Effector memory CD4-positive, alpha-beta T cell (primary cell): ENCODE measurements at regions not wholly inside any gene's neighbourhood (a gene's known extent, or its start where the extent isn't known, plus 50 kb on each side); places are given as distances from the start of the nearest gene placed in this dataset.

Experiments
- DNase-seq, 3 donors: peaks; one replicate each; pipeline ENCODE4 v3.0.0-alpha.2; 2020
- H3K27ac ChIP-seq: 2 replicates; pipeline ENCODE4 v1.7.0; 2013; ENCODE audit warnings: mild to moderate bottlenecking, low read length, moderate library complexity; ENCODE audit not compliant: insufficient read depth, poor library complexity, severe bottlenecking
- H3K27me3 ChIP-seq: replicated peaks from 2 replicates; pipeline ENCODE4 v1.7.0; 2013; ENCODE audit warnings: mild to moderate bottlenecking, low read length; ENCODE audit not compliant: insufficient read depth, control insufficient read depth, poor library complexity, severe bottlenecking
- H3K36me3 ChIP-seq: 2 replicates; pipeline ENCODE4 v1.7.0; 2013; ENCODE audit warnings: mild to moderate bottlenecking, low read length, moderate library complexity; ENCODE audit not compliant: control insufficient read depth, insufficient read depth
- H3K4me1 ChIP-seq: 2 replicates; pipeline ENCODE4 v1.7.0; 2013; ENCODE audit warnings: low read length, mild to moderate bottlenecking; ENCODE audit not compliant: control insufficient read depth, insufficient read depth, poor library complexity, severe bottlenecking
- H3K4me3 ChIP-seq: 2 replicates; pipeline ENCODE4 v1.7.0; 2013; ENCODE audit warnings: low read length, low read depth, mild to moderate bottlenecking; ENCODE audit not compliant: insufficient read depth, poor library complexity, severe bottlenecking
- H3K9me3 ChIP-seq: 2 replicates; pipeline ENCODE4 v1.7.0; 2013; ENCODE audit warnings: mild to moderate bottlenecking, low read length, moderate library complexity; ENCODE audit not compliant: control insufficient read depth

- no peak for DNase-seq
- Histone ChIP-seq H3K27ac (no peak overlapping the region), H3K9me3 (no peaks in the 10 kb centered on the region), H3K4me1 (no peaks in the 10 kb centered on the region), H3K36me3 (no peaks in the 10 kb centered on the region), H3K27me3 (no peaks in the 10 kb centered on the region), H3K4me3 (no peak overlapping the region)
These were observed 97.1 kb downstream of the JCAD start for GRCh38 chr10:29962166-29962850.

GRCh38 chr10:29961351-29961750, 98.0 kb downstream of the JCAD start:
- no peak for DNase-seq
- H3K4me1 ChIP-seq = no peaks in the 10 kb centered on the region
- no peaks in the 10 kb centered on the region for H3K36me3 ChIP-seq
- no peaks in the 10 kb centered on the region for H3K9me3 ChIP-seq
- H3K27me3 ChIP-seq = no peaks in the 10 kb centered on the region
- H3K4me3 ChIP-seq = no peak overlapping the region
- no peak overlapping the region for H3K27ac ChIP-seq

- no peak for DNase-seq
- Histone ChIP-seq H3K4me3 (no peak overlapping the region), H3K36me3 (no peaks in the 10 kb centered on the region), H3K4me1 (no peaks in the 10 kb centered on the region), H3K27ac (no peak overlapping the region), H3K27me3 (no peaks in the 10 kb centered on the region), H3K9me3 (no peaks in the 10 kb centered on the region)
These were observed 99.1 kb downstream of the JCAD start for GRCh38 chr10:29960261-29960660.

- H3K36me3 ChIP-seq = no peaks in the 10 kb centered on the region
- H3K4me1 ChIP-seq = no peaks in the 10 kb centered on the region
- H3K27ac ChIP-seq = no peak overlapping the region
- H3K27me3 ChIP-seq = no peaks in the 10 kb centered on the region
- H3K9me3 ChIP-seq = no peaks in the 10 kb centered on the region
- no peak overlapping the region for H3K4me3 ChIP-seq
- DNase-seq = no peak
These were observed 99.8 kb downstream of the JCAD start for GRCh38 chr10:29959586-29959985.

- H3K9me3 ChIP-seq = no peaks in the 10 kb centered on the region
These were observed 100.9 kb downstream of the JCAD start for GRCh38 chr10:29958440-29958839.

GRCh38 chr10:29957907-29958331, 101.5 kb downstream of the JCAD start:
- DNase-seq = no peak
- no peaks in the 10 kb centered on the region for H3K36me3 ChIP-seq
- no peaks in the 10 kb centered on the region for H3K27me3 ChIP-seq
- no peak overlapping the region for H3K27ac ChIP-seq
- H3K4me3 ChIP-seq = no peak overlapping the region
- H3K4me1 ChIP-seq = no peaks in the 10 kb centered on the region
- H3K9me3 ChIP-seq = no peaks in the 10 kb centered on the region

More at GRCh38 chr10:29958440-29958839, 100.9 kb downstream of the JCAD start:
- no peak for DNase-seq
- H3K27me3 ChIP-seq = no peaks in the 10 kb centered on the region
- no peak overlapping the region for H3K27ac ChIP-seq
- H3K4me3 ChIP-seq = no peak overlapping the region
- H3K4me1 ChIP-seq = no peaks in the 10 kb centered on the region
- H3K36me3 ChIP-seq = no peaks in the 10 kb centered on the region

- DNase-seq = no peak
- H3K4me3 ChIP-seq = no peak overlapping the region
- H3K4me1 ChIP-seq = no peaks in the 10 kb centered on the region
- H3K9me3 ChIP-seq = no peaks in the 10 kb centered on the region
- H3K27ac ChIP-seq = no peak overlapping the region
- H3K27me3 ChIP-seq = no peaks in the 10 kb centered on the region
- H3K36me3 ChIP-seq = no peaks in the 10 kb centered on the region
These were observed 102.2 kb downstream of the JCAD start for GRCh38 chr10:29957236-29957635.

GRCh38 chr10:29956335-29956924, 103.0 kb downstream of the JCAD start:
- Histone ChIP-seq H3K4me1 (no peaks in the 10 kb centered on the region), H3K4me3 (no peak overlapping the region), H3K36me3 (no peaks in the 10 kb centered on the region), H3K27me3 (no peaks in the 10 kb centered on the region), H3K9me3 (no peaks in the 10 kb centered on the region), H3K27ac (no peak overlapping the region)
- no peak for DNase-seq

GRCh38 chr10:29955329-29955935, 104.0 kb downstream of the JCAD start:
- Histone ChIP-seq H3K9me3 (no peaks in the 10 kb centered on the region), H3K27me3 (no peaks in the 10 kb centered on the region), H3K36me3 (no peaks in the 10 kb centered on the region), H3K4me1 (no peaks in the 10 kb centered on the region), H3K4me3 (no peak overlapping the region), H3K27ac (no peak overlapping the region)
- no peak for DNase-seq

GRCh38 chr10:29951441-29951931, 107.9 kb downstream of the JCAD start:
- H3K36me3 ChIP-seq = no peaks in the 10 kb centered on the region
- H3K4me3 ChIP-seq = no peak overlapping the region
- DNase-seq = no peak
- H3K27me3 ChIP-seq = no peaks in the 10 kb centered on the region
- H3K27ac ChIP-seq = no peak overlapping the region
- H3K4me1 ChIP-seq = no peaks in the 10 kb centered on the region
- no peaks in the 10 kb centered on the region for H3K9me3 ChIP-seq
